Endodermal cell (in vitro differentiated cells): ENCODE measurements at regions not wholly inside any gene's neighbourhood (a gene's known extent, or its start where the extent isn't known, plus 50 kb on each side); places are given as distances from the start of the nearest gene placed in this dataset.

Experiments used
- DNase-seq: peaks from one replicate; pipeline ENCODE4 v3.0.0-alpha.2; 2017
- H3K27ac ChIP-seq: 2 replicates; pipeline ENCODE4 v1.5.1; 2013; ENCODE audit warnings: mild to moderate bottlenecking, low read depth, low read length, moderate library complexity
- H3K27me3 ChIP-seq: 2 replicates; pipeline ENCODE4 v1.6.1; 2013; ENCODE audit warnings: mild to moderate bottlenecking, low read length, moderate library complexity; ENCODE audit not compliant: insufficient read depth, control insufficient read depth, poor library complexity, severe bottlenecking
- H3K36me3 ChIP-seq: 2 replicates; pipeline ENCODE4 v1.7.0; 2013; ENCODE audit warnings: mild to moderate bottlenecking, low read length, moderate library complexity; ENCODE audit not compliant: control insufficient read depth, insufficient read depth
- H3K4me1 ChIP-seq: one replicate; pipeline ENCODE4 v1.7.0; 2013; ENCODE audit warnings: low read length; ENCODE audit not compliant: control insufficient read depth, insufficient read depth
- H3K4me3 ChIP-seq: 2 replicates; pipeline ENCODE4 v1.5.1; 2013; ENCODE audit warnings: mild to moderate bottlenecking, low read length, moderate library complexity
- H3K9ac ChIP-seq: 2 replicates; pipeline ENCODE4 v1.6.1; 2013; ENCODE audit warnings: mild to moderate bottlenecking, low read length, moderate library complexity; ENCODE audit not compliant: poor library complexity, severe bottlenecking; ENCODE audit errors: extremely low read depth
- H3K9me3 ChIP-seq: 2 replicates; pipeline ENCODE4 v1.6.1; 2013; ENCODE audit warnings: mild to moderate bottlenecking, low read length, moderate library complexity; ENCODE audit not compliant: control insufficient read depth
- H3K27ac Mint-ChIP-seq: 2 replicates; pipeline ENCODE4 v1.8.0; 2020; ENCODE audit warnings: mixed read lengths
- H3K27me3 Mint-ChIP-seq: 2 replicates; pipeline ENCODE4 v1.8.0; 2021; ENCODE audit warnings: mild to moderate bottlenecking, mixed read lengths; ENCODE audit not compliant: insufficient read depth
- H3K36me3 Mint-ChIP-seq: 2 replicates; pipeline ENCODE4 v1.8.0; 2020; ENCODE audit warnings: low read depth, mixed read lengths
- H3K4me1 Mint-ChIP-seq: 2 replicates; pipeline ENCODE4 v1.8.0; 2020; ENCODE audit warnings: mixed read lengths
- H3K4me3 Mint-ChIP-seq: 2 replicates; pipeline ENCODE4 v1.8.0; 2020; ENCODE audit warnings: mild to moderate bottlenecking, moderate library complexity, mixed read lengths
- H3K9me3 Mint-ChIP-seq: 2 replicates; pipeline ENCODE4 v1.8.0; 2020; ENCODE audit warnings: mild to moderate bottlenecking, mixed read lengths
- WGBS, 2 experiments: methylation state at CpG; one replicate each; pipeline versions ENCODE4 v1.1.5 to v1.1.7; 2013; ENCODE audit warnings: missing lambda C conversion rate in 2 of 2, mixed read lengths in 1 of 2; ENCODE audit not compliant: insufficient coverage in 1 of 2, insufficient read length in 1 of 2; 5-methylcytosine and 5-hydroxymethylcytosine counted together
- TF ChIP-seq, protein P1 (sequence below): fragments of 200-600 bp; sonication (generic); conservative IDR thresholded peaks from 2 replicates; pipeline ENCODE4 v1.5.0; 2021; ENCODE audit warnings: antibody characterized with exemption, mild to moderate bottlenecking

DNA sequence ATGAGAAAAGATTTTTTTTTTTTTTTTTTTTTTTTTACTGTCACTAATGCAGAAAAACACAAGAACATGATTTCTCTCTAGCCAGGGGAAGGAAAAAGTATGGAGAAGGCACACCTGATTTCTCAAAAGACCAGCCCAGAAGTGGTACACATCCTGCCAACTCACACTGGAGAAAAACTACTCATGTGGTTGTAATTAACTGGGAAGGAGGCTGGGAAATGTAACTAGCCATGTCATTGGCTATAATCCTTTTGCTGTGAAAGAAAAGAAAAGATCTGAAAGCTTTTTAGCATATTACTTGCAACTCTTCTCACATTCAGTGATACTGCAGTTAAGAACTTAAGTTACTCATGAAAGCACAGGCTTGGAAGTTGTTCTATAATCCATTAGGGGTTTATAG lies 195.9 kb upstream of the PMFBP1 start:
- no peak overlapping the region for H3K27ac Mint-ChIP-seq
- Histone ChIP-seq H3K9me3 (peaks cover 44% of the 10 kb centered on the region), H3K27ac (no peak overlapping the region), H3K36me3 (peaks cover 17% of the 10 kb centered on the region), H3K9ac (no peak overlapping the region), H3K27me3 (no peaks in the 10 kb centered on the region), H3K4me1 (peaks cover 18% of the 10 kb centered on the region), H3K4me3 (peak overlapping the region; percentile 37)
- TF ChIP-seq, protein P1, sequence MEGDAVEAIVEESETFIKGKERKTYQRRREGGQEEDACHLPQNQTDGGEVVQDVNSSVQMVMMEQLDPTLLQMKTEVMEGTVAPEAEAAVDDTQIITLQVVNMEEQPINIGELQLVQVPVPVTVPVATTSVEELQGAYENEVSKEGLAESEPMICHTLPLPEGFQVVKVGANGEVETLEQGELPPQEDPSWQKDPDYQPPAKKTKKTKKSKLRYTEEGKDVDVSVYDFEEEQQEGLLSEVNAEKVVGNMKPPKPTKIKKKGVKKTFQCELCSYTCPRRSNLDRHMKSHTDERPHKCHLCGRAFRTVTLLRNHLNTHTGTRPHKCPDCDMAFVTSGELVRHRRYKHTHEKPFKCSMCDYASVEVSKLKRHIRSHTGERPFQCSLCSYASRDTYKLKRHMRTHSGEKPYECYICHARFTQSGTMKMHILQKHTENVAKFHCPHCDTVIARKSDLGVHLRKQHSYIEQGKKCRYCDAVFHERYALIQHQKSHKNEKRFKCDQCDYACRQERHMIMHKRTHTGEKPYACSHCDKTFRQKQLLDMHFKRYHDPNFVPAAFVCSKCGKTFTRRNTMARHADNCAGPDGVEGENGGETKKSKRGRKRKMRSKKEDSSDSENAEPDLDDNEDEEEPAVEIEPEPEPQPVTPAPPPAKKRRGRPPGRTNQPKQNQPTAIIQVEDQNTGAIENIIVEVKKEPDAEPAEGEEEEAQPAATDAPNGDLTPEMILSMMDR, result no peak
- H3K9me3 Mint-ChIP-seq, result peaks cover 18% of the 10 kb centered on the region
- H3K27me3 Mint-ChIP-seq, result no peaks in the 10 kb centered on the region
- peaks cover 3% of the 10 kb centered on the region for H3K36me3 Mint-ChIP-seq
- peaks cover 7% of the 10 kb centered on the region for H3K4me1 Mint-ChIP-seq
- no peak for DNase-seq
- no peak overlapping the region for H3K4me3 Mint-ChIP-seq

DNA sequence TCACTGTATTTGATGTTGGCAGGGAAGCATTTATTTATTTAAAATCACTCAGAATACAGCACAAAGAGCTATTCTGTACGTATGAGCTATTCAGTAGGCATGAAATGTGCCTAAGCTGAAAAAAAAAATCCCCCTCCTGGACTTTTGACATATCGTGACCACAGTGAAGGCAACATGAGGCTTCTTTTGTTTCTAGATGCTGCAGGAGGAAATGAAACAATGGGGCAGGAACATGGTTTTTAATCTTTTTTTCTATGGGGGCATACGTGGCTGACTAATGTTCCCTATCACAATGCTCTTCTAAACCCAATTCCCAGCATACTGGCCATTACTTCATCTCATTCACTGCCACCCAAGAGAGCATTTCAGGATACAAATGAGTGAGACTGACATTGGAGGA lies 191.0 kb upstream of the PMFBP1 start:
- Histone ChIP-seq H3K9me3 (peaks cover 37% of the 10 kb centered on the region), H3K36me3 (peaks cover 15% of the 10 kb centered on the region), H3K9ac (no peak overlapping the region), H3K27ac (no peak overlapping the region), H3K4me1 (no peaks in the 10 kb centered on the region), H3K27me3 (no peaks in the 10 kb centered on the region), H3K4me3 (no peak overlapping the region)
- 82% methylated on average over 3 of the region's 3 CpGs; no CpG with 5 or more reads in 1 of the 2 experiments for WGBS, 2 experiments
- DNase-seq, result no peak
- H3K4me3 Mint-ChIP-seq, result no peak overlapping the region
- H3K27ac Mint-ChIP-seq, result no peak overlapping the region
- H3K27me3 Mint-ChIP-seq, result no peaks in the 10 kb centered on the region
- TF ChIP-seq, protein P1, result no peak
- H3K4me1 Mint-ChIP-seq, result peaks cover 3% of the 10 kb centered on the region
- H3K36me3 Mint-ChIP-seq, result peaks cover 3% of the 10 kb centered on the region
- peaks cover 18% of the 10 kb centered on the region for H3K9me3 Mint-ChIP-seq

DNA sequence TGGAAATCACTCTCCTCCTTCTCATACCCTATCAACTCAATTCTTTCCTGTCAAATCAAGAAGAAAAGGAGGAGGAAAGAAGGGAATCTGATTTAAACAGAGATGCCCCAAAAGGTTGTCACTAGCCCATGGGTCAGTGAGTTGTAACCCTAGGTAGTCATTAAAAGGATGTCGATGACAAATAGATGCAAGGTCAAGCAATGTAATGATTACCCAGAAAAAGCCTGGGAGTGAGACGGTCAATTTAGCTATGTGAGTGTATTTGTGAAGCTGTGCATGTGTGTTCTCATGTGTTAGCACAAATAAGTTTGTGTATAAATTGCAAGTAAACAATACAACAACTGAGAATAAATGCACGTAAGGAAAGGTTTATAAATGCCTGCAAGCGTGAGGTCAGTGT lies 190.5 kb upstream of the PMFBP1 start:
- no peak overlapping the region for H3K27ac ChIP-seq

More for the DNA sequence above, 190.5 kb upstream of the PMFBP1 start:
- H3K9ac ChIP-seq, result no peak overlapping the region
- Mint-ChIP-seq H3K36me3 (peaks cover 3% of the 10 kb centered on the region), H3K27me3 (no peaks in the 10 kb centered on the region), H3K27ac (no peak overlapping the region), H3K4me3 (no peak overlapping the region), H3K4me1 (no peaks in the 10 kb centered on the region), H3K9me3 (peaks cover 16% of the 10 kb centered on the region)
- H3K36me3 ChIP-seq, result peaks cover 10% of the 10 kb centered on the region
- 87 to 100% methylated on average over 2 to 4 of the region's 4 CpGs for WGBS, 2 experiments
- H3K9me3 ChIP-seq, result peaks cover 32% of the 10 kb centered on the region
- no peaks in the 10 kb centered on the region for H3K27me3 ChIP-seq
- H3K4me3 ChIP-seq, result no peak overlapping the region
- TF ChIP-seq, protein P1, result no peak
- DNase-seq, result no peak
- no peaks in the 10 kb centered on the region for H3K4me1 ChIP-seq
